ENCODE measurements at regions not wholly inside any gene's neighbourhood (a gene's known extent, or its start where the extent isn't known, plus 50 kb on each side); places are given as distances from the start of the nearest gene placed in this dataset.

DNA sequence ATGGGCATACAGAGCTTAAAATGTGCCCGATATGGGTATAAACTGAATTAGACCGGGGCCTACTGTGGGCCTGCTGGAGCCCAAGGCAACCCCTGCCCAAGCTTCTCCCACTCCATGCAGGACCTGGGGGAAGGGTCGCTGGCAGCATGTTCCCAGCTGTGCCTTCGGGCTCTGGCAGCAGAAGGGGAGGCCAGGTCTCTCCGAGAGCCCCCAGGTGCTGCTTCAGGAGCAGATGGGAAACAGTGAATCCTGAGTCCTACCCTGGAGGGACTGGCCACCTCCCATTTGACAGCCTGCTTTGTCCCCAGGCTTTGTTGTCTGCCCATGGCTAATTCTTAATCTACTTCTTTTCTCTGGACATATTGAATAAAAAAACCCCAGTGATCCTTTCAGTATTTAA, 315.6 kb upstream of the B3GAT1 start:
- 80 to 90% methylated on average over 5 of the region's 5 CpGs for WGBS, 2 donors
- H3K4me3 ChIP-seq (ENCODE audit: low read depth, poor library complexity, severe bottlenecking) = no peak overlapping the region
- DNase-seq (ENCODE audit: low spot score in 2 of 2) = peak in 1 of 2 donors; percentile 70
- intact Hi-C loops (cut with DNase I; ENCODE audit: low total_unique reads) = no loop called here
- TF ChIP-seq, protein P1, sequence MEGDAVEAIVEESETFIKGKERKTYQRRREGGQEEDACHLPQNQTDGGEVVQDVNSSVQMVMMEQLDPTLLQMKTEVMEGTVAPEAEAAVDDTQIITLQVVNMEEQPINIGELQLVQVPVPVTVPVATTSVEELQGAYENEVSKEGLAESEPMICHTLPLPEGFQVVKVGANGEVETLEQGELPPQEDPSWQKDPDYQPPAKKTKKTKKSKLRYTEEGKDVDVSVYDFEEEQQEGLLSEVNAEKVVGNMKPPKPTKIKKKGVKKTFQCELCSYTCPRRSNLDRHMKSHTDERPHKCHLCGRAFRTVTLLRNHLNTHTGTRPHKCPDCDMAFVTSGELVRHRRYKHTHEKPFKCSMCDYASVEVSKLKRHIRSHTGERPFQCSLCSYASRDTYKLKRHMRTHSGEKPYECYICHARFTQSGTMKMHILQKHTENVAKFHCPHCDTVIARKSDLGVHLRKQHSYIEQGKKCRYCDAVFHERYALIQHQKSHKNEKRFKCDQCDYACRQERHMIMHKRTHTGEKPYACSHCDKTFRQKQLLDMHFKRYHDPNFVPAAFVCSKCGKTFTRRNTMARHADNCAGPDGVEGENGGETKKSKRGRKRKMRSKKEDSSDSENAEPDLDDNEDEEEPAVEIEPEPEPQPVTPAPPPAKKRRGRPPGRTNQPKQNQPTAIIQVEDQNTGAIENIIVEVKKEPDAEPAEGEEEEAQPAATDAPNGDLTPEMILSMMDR (IDR thresholded peaks at IDR 0.05) = no peak
- TF ChIP-seq POLR2A (IDR thresholded peaks at IDR 0.05) = no peak

DNA sequence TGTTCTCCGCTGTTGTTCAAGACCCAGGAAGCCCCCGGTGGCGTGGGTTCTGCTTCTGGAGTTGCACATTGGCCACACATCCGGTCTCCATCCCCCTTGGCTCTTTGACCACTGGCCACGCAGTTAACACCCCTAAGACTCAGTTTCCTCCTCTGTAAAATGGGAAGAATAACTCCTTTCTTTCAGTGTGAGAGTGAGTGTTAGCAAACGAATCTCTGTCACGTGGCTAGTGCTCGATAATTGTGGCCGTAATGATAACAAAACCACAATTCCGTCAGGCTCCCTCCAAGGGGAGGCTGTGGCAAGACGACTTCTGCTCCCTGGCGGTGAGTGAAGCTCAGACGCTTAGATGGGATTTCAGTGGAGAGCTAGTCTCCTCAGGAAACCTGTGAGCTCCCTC, 315.2 kb upstream of the B3GAT1 start:
- intact Hi-C loops (cut with DNase I; ENCODE audit: low total_unique reads) = no loop called here
- 81 to 86% methylated on average over 13 of the region's 13 CpGs for WGBS, 2 donors
- no peak for TF ChIP-seq POLR2A (IDR thresholded peaks at IDR 0.05)
- TF ChIP-seq, protein P1 (IDR thresholded peaks at IDR 0.05) = no peak
- DNase-seq (ENCODE audit: low spot score in 2 of 2) = peak in 1 of 2 donors; percentile 81
- H3K4me3 ChIP-seq (ENCODE audit: low read depth, poor library complexity, severe bottlenecking) = no peak overlapping the region

DNA sequence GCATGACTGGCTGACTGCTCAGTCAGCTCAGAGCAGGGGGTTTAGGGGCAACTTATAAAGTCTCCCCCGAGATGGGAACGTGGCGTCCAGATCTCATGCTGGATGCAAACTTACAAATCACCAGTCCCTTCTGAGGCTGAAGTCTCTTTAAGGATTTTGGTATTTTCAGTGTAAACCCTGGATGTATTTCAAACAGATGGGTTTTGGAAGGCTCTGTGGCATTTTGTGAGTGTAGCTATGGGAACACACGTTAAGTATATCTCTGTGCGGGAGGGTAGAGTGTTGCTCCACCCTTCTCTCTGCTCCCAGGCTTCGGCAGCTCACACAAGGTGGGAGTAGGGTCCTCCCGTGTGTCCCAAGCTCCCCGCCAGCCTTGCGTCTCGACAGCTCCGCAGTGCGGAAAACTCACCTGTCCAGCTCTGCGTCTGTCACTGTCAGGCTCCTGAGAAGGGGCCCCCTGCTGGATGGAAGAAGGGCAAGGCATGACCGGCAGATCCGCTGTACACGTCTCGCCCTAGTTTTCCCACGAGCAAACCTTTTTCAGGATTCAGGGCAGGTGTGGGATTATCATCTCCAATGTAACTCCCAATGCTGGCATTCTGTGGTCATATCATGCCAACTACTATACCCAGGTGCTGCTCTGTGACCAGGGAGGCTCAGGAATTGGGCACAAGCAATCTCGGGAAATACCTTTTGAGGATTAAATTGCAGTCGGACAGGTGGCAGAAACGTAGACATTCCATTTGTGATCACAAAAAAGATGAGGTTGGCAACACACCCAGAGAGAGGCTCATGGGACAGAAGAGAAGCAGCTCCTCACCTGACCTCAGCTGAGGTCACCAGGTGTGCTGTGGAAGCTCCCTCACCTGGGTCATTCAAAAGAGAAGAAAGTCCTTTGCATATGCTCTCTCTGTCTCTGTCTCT, 313.9 kb upstream of the B3GAT1 start:
- 41 to 42% methylated on average over 20 to 21 of the region's 21 CpGs for WGBS, 2 donors
- no peak overlapping the region for H3K4me3 ChIP-seq (ENCODE audit: low read depth, poor library complexity, severe bottlenecking)
- TF ChIP-seq, protein P1 (IDR thresholded peaks at IDR 0.05) = no peak
- TF ChIP-seq POLR2A (IDR thresholded peaks at IDR 0.05) = no peak
- intact Hi-C loops (cut with DNase I; ENCODE audit: low total_unique reads) = no loop called here
- no peak for DNase-seq (ENCODE audit: low spot score in 2 of 2)

DNA sequence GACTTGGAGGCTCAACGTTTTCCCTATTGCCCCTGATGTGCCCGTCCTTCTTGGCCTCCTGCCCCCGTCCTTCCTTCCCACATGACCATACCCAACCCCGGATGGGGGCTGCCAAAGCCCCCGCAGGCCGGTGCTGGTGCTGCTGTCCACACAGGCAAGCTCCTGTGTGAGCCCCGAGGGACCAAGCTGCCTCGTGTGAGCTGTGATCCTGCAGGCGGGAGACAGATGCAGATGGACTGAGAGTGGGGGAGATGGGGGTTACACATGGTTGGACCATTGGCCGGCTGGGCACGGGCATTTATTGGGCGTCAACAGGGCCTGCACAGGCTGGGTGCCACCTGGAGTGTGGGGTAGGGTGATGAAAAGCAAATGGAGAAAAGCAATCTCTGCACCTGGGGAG, 313.2 kb upstream of the B3GAT1 start:
- peak in 1 of 2 donors; percentile 73 for DNase-seq (ENCODE audit: low spot score in 2 of 2)

DNA sequence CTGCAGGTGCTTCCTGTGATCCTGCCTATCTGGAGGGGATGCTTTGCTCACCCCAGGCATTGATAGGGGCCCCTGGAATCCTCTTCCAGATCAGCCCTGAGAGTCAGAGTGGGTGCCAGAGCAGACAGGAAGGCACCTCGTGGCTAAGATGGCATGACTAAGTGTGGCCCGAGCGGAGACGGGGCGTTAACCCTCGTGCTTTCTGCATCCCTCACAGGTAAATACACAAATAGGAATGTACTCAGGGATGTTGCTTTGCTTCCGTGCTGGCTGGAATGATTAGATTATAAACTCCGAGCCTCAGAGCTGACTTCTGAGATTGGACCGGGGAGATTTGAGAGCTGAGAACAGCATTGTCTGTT, 312.7 kb upstream of the B3GAT1 start:
- H3K4me3 ChIP-seq (ENCODE audit: low read depth, poor library complexity, severe bottlenecking) = no peak overlapping the region
- DNase-seq (ENCODE audit: low spot score in 2 of 2) = peak in 1 of 2 donors; percentile 79
- intact Hi-C loops (cut with DNase I; ENCODE audit: low total_unique reads) = no loop called here
- TF ChIP-seq, protein P1 (IDR thresholded peaks at IDR 0.05) = no peak
- TF ChIP-seq POLR2A (IDR thresholded peaks at IDR 0.05) = no peak
- 62 to 65% methylated on average over 9 of the region's 9 CpGs for WGBS, 2 donors

More for the DNA sequence above, 313.2 kb upstream of the B3GAT1 start:
- no peak overlapping the region for H3K4me3 ChIP-seq (ENCODE audit: low read depth, poor library complexity, severe bottlenecking)
- 65 to 69% methylated on average over 12 of the region's 12 CpGs for whole genome bisulfite sequencing, 2 donors
- TF ChIP-seq, protein P1 (IDR thresholded peaks at IDR 0.05) = no peak
- intact Hi-C loops (cut with DNase I; ENCODE audit: low total_unique reads) = no loop called here

All from lower leg skin (tissue), 4 donors.